Endothelial cell of umbilical vein (primary cell): ENCODE measurements at regions not wholly inside any gene's neighbourhood (a gene's known extent, or its start where the extent isn't known, plus 50 kb on each side); places are given as distances from the start of the nearest gene placed in this dataset.

Experiments
- BruUV-seq: library from RNA; stranded (reverse); fragments of 400-500 nt; replicated peaks from 2 replicates; lab custom pipeline; 2021; lab: Mats Ljungman, UMichigan
- CTCF ChIA-PET: fragments of 300-600, 350-600 bp; sonication (Branson Sonifier 250); formaldehyde crosslinking; loops from one replicate; lab custom pipeline; 2021; ENCODE audit warnings: antibody characterized with exemption, inconsistent platforms; lab: Charles Lee
- POLR2A ChIA-PET: fragments of 300-600, 350-600 bp; sonication (Branson Sonifier 250); formaldehyde crosslinking; loops from one replicate; lab custom pipeline; 2021; ENCODE audit warnings: antibody characterized with exemption, inconsistent platforms; lab: Charles Lee
- DNase-seq: peaks from one replicate; pipeline ENCODE4 v3.0.0-alpha.2; 2011; ENCODE audit warnings: low read depth, low spot score
- FAIRE-seq: peaks from 2 replicates; lab custom pipeline; 2011; peaks lifted over from hg19 to GRCh38; lab: Jason Lieb, UNC
- H2AFZ ChIP-seq: 2 replicates; pipeline ENCODE4 v1.6.0; 2012; ENCODE audit warnings: low read depth, low read length, control low read depth, inconsistent platforms
- H3K27ac ChIP-seq: 2 replicates; pipeline ENCODE4 v1.5.1; 2011; ENCODE audit warnings: low read depth, mild to moderate bottlenecking, control low read depth, low read length, moderate library complexity; ENCODE audit not compliant: insufficient read depth
- H3K27me3 ChIP-seq, 2 experiments: 2 replicates each; pipeline versions ENCODE4 v1.6.0 to v1.6.1; 2011; ENCODE audit warnings: low read length in 2 of 2, mixed read lengths in 1 of 2; ENCODE audit not compliant: control insufficient read depth in 2 of 2, insufficient read depth in 2 of 2
- H3K36me3 ChIP-seq, 2 experiments: 2 replicates in 1 of 2; 3 replicates in 1 of 2; pipeline ENCODE4 v1.5.1; 2011; ENCODE audit warnings: low read length in 2 of 2, mild to moderate bottlenecking in 1 of 2, moderate library complexity in 1 of 2; ENCODE audit not compliant: control insufficient read depth in 2 of 2, insufficient read depth in 2 of 2; ENCODE audit errors: extremely low read depth in 1 of 2
- H3K4me1 ChIP-seq: 3 replicates; pipeline ENCODE4 v1.5.1; 2011; ENCODE audit warnings: mild to moderate bottlenecking, low read length; ENCODE audit not compliant: control insufficient read depth, insufficient read depth; ENCODE audit errors: extremely low read depth
- H3K4me2 ChIP-seq: 2 replicates; pipeline ENCODE4 v1.6.1; 2011; ENCODE audit warnings: low read length, control low read depth, mixed read lengths; ENCODE audit not compliant: insufficient read depth
- H3K4me3 ChIP-seq, 3 experiments: fragments of 200-600 bp in 1 of 3; sonication (generic), shearing (Covaris generic) in 1 of 3; replicated peaks in 1 of 3; 2 replicates each; pipeline ENCODE4 v1.5.1; 2011 to 2016; ENCODE audit warnings: control low read depth in 3 of 3, low read length in 3 of 3, mild to moderate bottlenecking in 2 of 3, inconsistent platforms in 1 of 3, low read depth in 1 of 3, moderate library complexity in 1 of 3; ENCODE audit not compliant: insufficient read depth in 1 of 3
- H3K79me2 ChIP-seq: 2 replicates; pipeline ENCODE4 v1.6.0; 2012; ENCODE audit warnings: low read length, inconsistent platforms; ENCODE audit not compliant: control insufficient read depth, insufficient read depth
- H3K9ac ChIP-seq: replicated peaks from 2 replicates; pipeline ENCODE3; 2011; ENCODE audit warnings: low read length, control low read depth; ENCODE audit not compliant: insufficient read depth; ENCODE audit errors: extremely low read depth
- H3K9me1 ChIP-seq: replicated peaks from 3 replicates; pipeline ENCODE4 v1.6.0; 2011; ENCODE audit warnings: mild to moderate bottlenecking, low read length; ENCODE audit not compliant: control insufficient read depth, insufficient read depth; ENCODE audit errors: extremely low read depth
- H3K9me3 ChIP-seq: replicated peaks from 2 replicates; pipeline ENCODE4 v1.5.1; 2012; ENCODE audit warnings: low read length, inconsistent platforms; ENCODE audit not compliant: control insufficient read depth, insufficient read depth
- H4K20me1 ChIP-seq: replicated peaks from 2 replicates; pipeline ENCODE3; 2011; ENCODE audit warnings: mild to moderate bottlenecking, low read length; ENCODE audit not compliant: control insufficient read depth, insufficient read depth; ENCODE audit errors: extremely low read depth
- CTCF ChIP-seq, 2 donors: IDR thresholded peaks; 1 replicate in 1 of 2; 2 replicates in 1 of 2; pipeline ENCODE4 v1.5.1; 2011; ENCODE audit warnings: low read length in 2 of 2, mild to moderate bottlenecking in 2 of 2, moderate library complexity in 2 of 2, control low read depth in 1 of 2, inconsistent platforms in 1 of 2, low read depth in 1 of 2; ENCODE audit not compliant: insufficient read depth in 1 of 2; ENCODE audit errors: extremely low read depth in 1 of 2
- EZH2 ChIP-seq: IDR thresholded peaks from 2 replicates; pipeline ENCODE4 v1.6.1; 2012; ENCODE audit warnings: borderline replicate concordance, low read depth, mild to moderate bottlenecking, moderate library complexity, low read length, inconsistent platforms; ENCODE audit not compliant: severe bottlenecking
- FOS ChIP-seq: IDR thresholded peaks from 2 replicates; pipeline ENCODE4 v1.6.1; 2011; ENCODE audit warnings: mild to moderate bottlenecking, low read length, moderate library complexity, borderline replicate concordance; ENCODE audit not compliant: insufficient read depth
- GATA2 ChIP-seq: IDR thresholded peaks from 2 replicates; pipeline ENCODE4 v1.7.0; 2011; ENCODE audit warnings: low read depth, mild to moderate bottlenecking, moderate library complexity, mixed read lengths, low read length; ENCODE audit not compliant: insufficient read length, insufficient read depth
- JUN ChIP-seq: IDR thresholded peaks from 2 replicates; pipeline ENCODE4 v1.6.1; 2011; ENCODE audit warnings: borderline replicate concordance, low read depth; ENCODE audit not compliant: insufficient read length, insufficient read depth
- MAX ChIP-seq: IDR thresholded peaks from 2 replicates; pipeline ENCODE4 v1.6.1; 2011; ENCODE audit not compliant: insufficient read depth, insufficient read length
- MYC ChIP-seq: IDR thresholded peaks from one replicate; pipeline ENCODE4 v1.6.1; 2011; ENCODE audit warnings: mild to moderate bottlenecking, low read depth, low read length
- POLR2A ChIP-seq: IDR thresholded peaks from 2 replicates; pipeline ENCODE4 v1.6.1; 2012; ENCODE audit warnings: low read depth, mild to moderate bottlenecking, control low read depth, low read length
- POLR2AphosphoS5 ChIP-seq: IDR thresholded peaks from 2 replicates; pipeline ENCODE4 v1.6.1; 2012; ENCODE audit warnings: low read depth, mild to moderate bottlenecking, control low read depth, low read length, moderate library complexity; ENCODE audit not compliant: insufficient read depth
- dilution Hi-C: fragments of 300-500 bp; cut with MboI; formaldehyde crosslinking; loops from one replicate; pipeline ENCODE4 v1.15.0; 2019; ENCODE audit warnings: low sequenced_read_pairs; ENCODE audit not compliant: extremely low pct_ligation_motif_present
- intact Hi-C: fragments of 100-400 bp; cut with micrococcal nuclease; formaldehyde crosslinking; loops from one replicate; pipeline ENCODE4 v1.10.0; 2022

- H3K27me3 ChIP-seq = no peaks in the 10 kb centered on the region
- ChIA-PET POLR2A (no interaction called here), CTCF (no interaction called here)
- H3K4me2 ChIP-seq = no peak overlapping the region
- FAIRE-seq = no peak
- intact Hi-C loops = no loop called here
- H3K4me3 ChIP-seq = no peak overlapping the region
- H3K36me3 ChIP-seq = no peaks in the 10 kb centered on the region
- no peaks in the 10 kb centered on the region for H3K79me2 ChIP-seq
- no peak overlapping the region for H2AFZ ChIP-seq
- H4K20me1 ChIP-seq = no peaks in the 10 kb centered on the region
- DNase-seq = no peak
- no peaks in the 10 kb centered on the region for H3K4me1 ChIP-seq
- BruUV-seq = no TSS peak
- TF ChIP-seq GATA2 = no peak
- TF ChIP-seq CTCF (IDR thresholded peaks at IDR 0.05; ENCODE audit: extremely low read depth in 1 of 2, insufficient read depth in 1 of 2, low read depth in 1 of 2, low read length in 2 of 2) = no peak
- TF ChIP-seq EZH2 = no peak
- no peak for TF ChIP-seq JUN
- no peak for TF ChIP-seq MYC
- no peak for TF ChIP-seq FOS
- TF ChIP-seq POLR2A = no peak
- TF ChIP-seq POLR2AphosphoS5 = no peak
- TF ChIP-seq MAX = no peak
- no peaks in the 10 kb centered on the region for H3K9me3 ChIP-seq
- H3K9ac ChIP-seq = no peak overlapping the region
- dilution Hi-C loops = no loop called here
- H3K27ac ChIP-seq = no peak overlapping the region
- H3K9me1 ChIP-seq = no peaks in the 10 kb centered on the region
Measured at GRCh38 chr16:26981266-26981938, 85.3 kb upstream of the C16orf82 start.
